GM12874 (cell line): ENCODE measurements at regions not wholly inside any gene's neighbourhood (a gene's known extent, or its start where the extent isn't known, plus 50 kb on each side); places are given as distances from the start of the nearest gene placed in this dataset.

Experiments
- CTCF ChIP-seq: IDR thresholded peaks from 2 replicates; pipeline ENCODE4 v1.5.1; 2011; ENCODE audit warnings: low read depth, mild to moderate bottlenecking, control low read depth, low read length, moderate library complexity; ENCODE audit not compliant: insufficient read depth

GRCh38 chr4:137775701-137776100, 243.4 kb upstream of the PCDH18 start:
- TF ChIP-seq CTCF, result no peak

GRCh38 chr4:137774501-137774900, 242.2 kb upstream of the PCDH18 start:
- TF ChIP-seq CTCF, result no peak

- no peak for TF ChIP-seq CTCF
Observed at GRCh38 chr4:137768881-137769280, 236.6 kb upstream of the PCDH18 start.

GRCh38 chr4:137768196-137768595, 235.9 kb upstream of the PCDH18 start:
- no peak for TF ChIP-seq CTCF

GRCh38 chr4:137762591-137762990, 230.3 kb upstream of the PCDH18 start:
- no peak for TF ChIP-seq CTCF

GRCh38 chr4:137754652-137755471, 222.6 kb upstream of the PCDH18 start:
- no peak for TF ChIP-seq CTCF

- no peak for TF ChIP-seq CTCF
Observed at GRCh38 chr4:137749466-137749865, 217.2 kb upstream of the PCDH18 start.
